Endometrium (tissue), 2 donors: ENCODE measurements at regions not wholly inside any gene's neighbourhood (a gene's known extent, or its start where the extent isn't known, plus 50 kb on each side); places are given as distances from the start of the nearest gene placed in this dataset.

Experiments
- FAIRE-seq: peaks from 2 replicates; lab custom pipeline; 2012; peaks lifted over from hg19 to GRCh38; lab: Jason Lieb, UNC
- donor health status: control.
- donor health status: control.

GRCh38 chr2:58903427-58903826 lies 662.3 kb upstream of the FANCL start:
- no peak for FAIRE-seq

- FAIRE-seq, result no peak
Observed at GRCh38 chr2:58900246-58901027, 659.3 kb upstream of the FANCL start.

GRCh38 chr2:58899692-58900091 lies 658.6 kb upstream of the FANCL start:
- FAIRE-seq, result no peak

GRCh38 chr2:58896638-58897037 lies 655.5 kb upstream of the FANCL start:
- no peak for FAIRE-seq

GRCh38 chr2:58895857-58896256 lies 654.7 kb upstream of the FANCL start:
- FAIRE-seq, result no peak

- no peak for FAIRE-seq
Observed at GRCh38 chr2:58893656-58894351, 652.7 kb upstream of the FANCL start.

- no peak for FAIRE-seq
Observed at GRCh38 chr2:58891828-58892377, 650.8 kb upstream of the FANCL start.

GRCh38 chr2:58890865-58891525 lies 649.9 kb upstream of the FANCL start:
- FAIRE-seq, result no peak

GRCh38 chr2:58886009-58886408 lies 644.9 kb upstream of the FANCL start:
- FAIRE-seq, result no peak

GRCh38 chr2:58879834-58880233 lies 638.7 kb upstream of the FANCL start:
- no peak for FAIRE-seq

- FAIRE-seq, result no peak
Observed at GRCh38 chr2:58878778-58879177, 637.7 kb upstream of the FANCL start.

- FAIRE-seq, result no peak
Observed at GRCh38 chr2:58876126-58876525, 635.0 kb upstream of the FANCL start.

GRCh38 chr2:58875436-58875835 lies 634.3 kb upstream of the FANCL start:
- FAIRE-seq, result no peak

GRCh38 chr2:58871469-58872142 lies 630.5 kb upstream of the FANCL start:
- no peak for FAIRE-seq

GRCh38 chr2:58870704-58871103 lies 629.6 kb upstream of the FANCL start:
- no peak for FAIRE-seq

- FAIRE-seq, result no peak
Observed at GRCh38 chr2:58866946-58867345, 625.8 kb upstream of the FANCL start.

- FAIRE-seq, result no peak
Observed at GRCh38 chr2:58866527-58866926, 625.4 kb upstream of the FANCL start.

- no peak for FAIRE-seq
Observed at GRCh38 chr2:58866040-58866439, 624.9 kb upstream of the FANCL start.

GRCh38 chr2:58865436-58865835 lies 624.3 kb upstream of the FANCL start:
- no peak for FAIRE-seq

- FAIRE-seq, result no peak
Observed at GRCh38 chr2:58862244-58862643, 621.1 kb upstream of the FANCL start.

GRCh38 chr2:58860586-58860985 lies 619.5 kb upstream of the FANCL start:
- FAIRE-seq, result no peak

GRCh38 chr2:58856100-58856499 lies 615.0 kb upstream of the FANCL start:
- no peak for FAIRE-seq
